CD8-positive, alpha-beta memory T cell (primary cell): ENCODE measurements at regions not wholly inside any gene's neighbourhood (a gene's known extent, or its start where the extent isn't known, plus 50 kb on each side); places are given as distances from the start of the nearest gene placed in this dataset.
A peak's percentile ranks its signal among the peaks of the same experiment; 100 is the strongest.

Experiments used
- CTCF ChIA-PET: fragments of 350-600 bp; sonication (Branson Sonifier 250); formaldehyde crosslinking; loops from one replicate; lab custom pipeline; 2021; ENCODE audit warnings: antibody characterized with exemption; lab: Charles Lee
- POLR2A ChIA-PET: fragments of 350-600 bp; sonication (Branson Sonifier 250); formaldehyde crosslinking; loops from one replicate; lab custom pipeline; 2021; ENCODE audit warnings: antibody characterized with exemption; lab: Charles Lee
- DNase-seq, 5 donors: peaks; one replicate each; pipeline versions ENCODE4 v3.0.0 to v3.0.0-alpha.2; 2020 to 2022; ENCODE audit warnings: mixed read lengths in 1 of 5
- H3K27ac ChIP-seq: one replicate; pipeline ENCODE4 v1.7.0; 2013; ENCODE audit warnings: low read depth, mild to moderate bottlenecking, low read length, moderate library complexity
- H3K27me3 ChIP-seq: 2 replicates; pipeline ENCODE4 v1.7.0; 2013; ENCODE audit warnings: low read length, mild to moderate bottlenecking; ENCODE audit not compliant: insufficient read depth, poor library complexity, severe bottlenecking
- H3K36me3 ChIP-seq: 2 replicates; pipeline ENCODE4 v1.7.0; 2013; ENCODE audit warnings: mild to moderate bottlenecking, low read length, moderate library complexity; ENCODE audit not compliant: insufficient read depth
- H3K4me1 ChIP-seq: 2 replicates; pipeline ENCODE4 v1.7.0; 2013; ENCODE audit warnings: mild to moderate bottlenecking, low read length, moderate library complexity; ENCODE audit not compliant: insufficient read depth
- H3K4me3 ChIP-seq: 2 replicates; pipeline ENCODE4 v1.7.0; 2013; ENCODE audit warnings: mild to moderate bottlenecking, low read length
- H3K9me3 ChIP-seq: 2 replicates; pipeline ENCODE4 v1.7.0; 2013; ENCODE audit warnings: mild to moderate bottlenecking, low read length
- H3K27ac Mint-ChIP-seq, 8 donors: one replicate each; pipeline ENCODE4 v1.8.0; 2020 to 2021; ENCODE audit warnings: mixed read lengths in 8 of 8, mild to moderate bottlenecking in 6 of 8, inconsistent platforms in 3 of 8, moderate library complexity in 3 of 8
- H3K27me3 Mint-ChIP-seq, 2 donors: one replicate each; pipeline ENCODE4 v1.8.0; 2020 to 2021; ENCODE audit warnings: mixed read lengths in 2 of 2, mild to moderate bottlenecking in 1 of 2, moderate library complexity in 1 of 2
- H3K36me3 Mint-ChIP-seq, 3 donors: one replicate each; pipeline ENCODE4 v1.8.0; 2020 to 2021; ENCODE audit warnings: mixed read lengths in 3 of 3, inconsistent platforms in 1 of 3, mild to moderate bottlenecking in 1 of 3
- H3K4me1 Mint-ChIP-seq, 3 donors: one replicate each; pipeline ENCODE4 v1.8.0; 2020 to 2021; ENCODE audit warnings: mixed read lengths in 3 of 3, inconsistent platforms in 1 of 3, mild to moderate bottlenecking in 1 of 3
- H3K4me3 Mint-ChIP-seq, 7 donors: one replicate each; pipeline ENCODE4 v1.8.0; 2020 to 2021; ENCODE audit warnings: mixed read lengths in 7 of 7, mild to moderate bottlenecking in 6 of 7, moderate library complexity in 4 of 7, inconsistent platforms in 2 of 7
- H3K9me3 Mint-ChIP-seq, 5 donors: one replicate each; pipeline ENCODE4 v1.8.0; 2020 to 2022; ENCODE audit warnings: mixed read lengths in 5 of 5, mild to moderate bottlenecking in 3 of 5, moderate library complexity in 2 of 5, inconsistent platforms in 1 of 5

DNA sequence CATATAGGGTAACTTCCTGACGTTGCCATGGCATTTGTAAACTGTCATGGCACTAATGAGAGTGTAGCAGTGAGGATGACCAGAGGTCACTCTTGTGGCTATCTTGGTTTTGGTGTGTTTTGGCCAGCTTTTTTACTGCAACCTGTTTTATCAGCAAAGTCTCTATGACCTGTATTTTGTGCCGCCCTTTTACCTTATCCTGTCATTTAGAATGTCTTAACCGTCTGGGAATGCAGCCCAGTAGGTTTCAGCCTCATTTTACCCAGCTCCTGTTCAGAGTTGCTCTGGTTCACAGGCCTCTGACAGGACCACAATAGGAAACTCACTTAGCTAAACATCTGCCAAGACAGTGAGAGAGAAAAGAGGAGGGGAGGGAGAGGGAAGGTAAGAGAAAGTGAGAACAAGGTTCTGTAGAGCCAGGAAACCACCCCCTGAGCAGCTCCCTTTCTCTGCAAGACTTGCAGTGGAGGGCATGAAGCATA, 64.8 kb upstream of the PLEKHG3 start:
- no peaks in the 10 kb centered on the region for H3K4me1 ChIP-seq
- ChIA-PET CTCF (no interaction called here), POLR2A (no interaction called here)

DNA sequence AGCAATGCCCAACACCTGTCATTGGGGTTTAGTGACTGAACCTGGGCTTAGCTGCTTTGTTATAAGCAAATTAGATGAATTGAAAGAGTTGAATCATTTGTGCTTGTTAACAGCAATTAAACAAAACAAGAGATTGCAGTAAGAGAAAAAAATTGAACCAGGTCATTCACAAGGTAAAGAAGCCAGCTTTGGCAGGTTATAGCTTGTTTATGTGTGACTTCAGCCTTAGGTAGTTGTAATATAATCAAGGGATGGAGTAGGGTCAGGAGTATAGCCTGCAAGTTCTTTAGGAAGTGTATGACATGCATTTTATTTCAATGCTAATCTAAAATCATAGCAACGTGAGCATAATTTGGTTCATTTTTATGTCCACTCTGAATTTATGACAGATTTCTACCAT, 63.4 kb upstream of the PLEKHG3 start:
- Mint-ChIP-seq H3K9me3 (peaks cover 0 to 6% (median 0%) of the 10 kb centered on the region in 5 donors), H3K4me1 (peaks cover 2 to 5% (median 4%) of the 10 kb centered on the region in 3 donors), H3K27me3 (peaks cover 13 to 35% of the 10 kb centered on the region in 2 donors), H3K4me3 (no peak overlapping the region), H3K36me3 (peaks cover 0 to 9% (median 0%) of the 10 kb centered on the region in 3 donors), H3K27ac (no peak overlapping the region)
- H3K27ac ChIP-seq: no peak overlapping the region
- ChIA-PET CTCF (interaction anchor here (2.0 kb wide), 1 partner anchor 11 kb away, joined by 6 read pairs; no protein-coding TSS in a partner anchor), POLR2A (interaction anchor here (0.5 kb wide), 1 partner anchor 234 kb away, joined by 3 read pairs; no protein-coding TSS in a partner anchor)
- H3K9me3 ChIP-seq: no peaks in the 10 kb centered on the region
- H3K36me3 ChIP-seq: no peaks in the 10 kb centered on the region
- no peaks in the 10 kb centered on the region for H3K4me1 ChIP-seq
- H3K4me3 ChIP-seq: no peak overlapping the region
- no peaks in the 10 kb centered on the region for H3K27me3 ChIP-seq
- DNase-seq: no peak

More for the DNA sequence above, 64.8 kb upstream of the PLEKHG3 start:
- Mint-ChIP-seq H3K4me1 (peaks cover 2 to 5% (median 4%) of the 10 kb centered on the region in 3 donors), H3K27me3 (peaks cover 12 to 34% of the 10 kb centered on the region in 2 donors), H3K9me3 (peaks cover 0 to 6% (median 0%) of the 10 kb centered on the region in 5 donors), H3K36me3 (peaks cover 0 to 9% (median 0%) of the 10 kb centered on the region in 3 donors), H3K4me3 (no peak overlapping the region), H3K27ac (peak overlapping the region in 1 of 8 donors; percentile 80)
- no peak overlapping the region for H3K4me3 ChIP-seq
- DNase-seq: no peak
- no peaks in the 10 kb centered on the region for H3K27me3 ChIP-seq
- H3K27ac ChIP-seq: no peak overlapping the region
- H3K9me3 ChIP-seq: no peaks in the 10 kb centered on the region
- H3K36me3 ChIP-seq: no peaks in the 10 kb centered on the region

DNA sequence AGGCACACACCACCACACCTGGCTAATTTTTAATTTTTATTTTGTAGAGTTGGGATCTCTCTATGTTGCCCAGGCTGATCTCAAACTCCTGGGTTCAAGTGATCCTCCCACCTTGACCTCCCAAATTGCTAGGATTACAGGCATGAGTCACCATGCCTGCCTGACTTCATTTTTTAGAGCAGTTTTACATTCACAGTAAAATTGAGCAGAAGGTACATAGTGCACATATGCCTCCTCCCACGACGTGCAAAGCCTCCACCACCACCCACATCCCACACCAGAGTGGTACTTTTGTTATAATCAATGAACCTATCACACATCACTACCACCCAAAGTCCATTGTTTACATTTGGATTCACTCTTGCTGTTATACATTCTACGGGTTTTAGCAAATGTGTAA, 62.5 kb upstream of the PLEKHG3 start:
- no peaks in the 10 kb centered on the region for H3K9me3 ChIP-seq
- DNase-seq: no peak
- no peaks in the 10 kb centered on the region for H3K27me3 ChIP-seq
- Mint-ChIP-seq H3K4me3 (no peak overlapping the region), H3K36me3 (peaks cover 0 to 9% (median 0%) of the 10 kb centered on the region in 3 donors), H3K9me3 (peaks cover 0 to 6% (median 0%) of the 10 kb centered on the region in 5 donors), H3K27ac (no peak overlapping the region), H3K27me3 (peaks cover 16 to 34% of the 10 kb centered on the region in 2 donors), H3K4me1 (peaks cover 1 to 3% (median 2%) of the 10 kb centered on the region in 3 donors)
- no peaks in the 10 kb centered on the region for H3K36me3 ChIP-seq
- no peak overlapping the region for H3K27ac ChIP-seq
- POLR2A ChIA-PET: no interaction called here
- no peaks in the 10 kb centered on the region for H3K4me1 ChIP-seq
- H3K4me3 ChIP-seq: no peak overlapping the region
- CTCF ChIA-PET: interaction anchor here (2.0 kb wide), 1 partner anchor 12 kb away, joined by 6 read pairs; no protein-coding TSS in a partner anchor

DNA sequence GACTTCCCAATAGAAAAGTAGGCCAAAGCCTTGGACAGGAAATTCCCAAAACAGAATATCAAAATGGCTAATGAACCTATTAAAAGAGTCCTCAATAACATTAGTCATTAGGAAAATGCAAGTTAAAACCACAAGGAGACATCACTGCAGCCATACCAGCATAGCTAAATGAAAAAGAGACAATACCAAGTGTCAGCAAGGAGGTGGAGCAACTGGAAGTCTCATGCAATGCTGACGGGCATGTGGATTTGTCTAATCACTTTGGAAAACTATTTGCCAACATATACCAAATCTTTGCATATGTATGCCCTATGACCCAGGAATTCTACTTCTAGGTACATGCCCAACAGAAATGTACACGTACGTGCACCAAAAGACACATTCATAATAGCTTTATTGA, 60.5 kb upstream of the PLEKHG3 start:
- H3K4me3 Mint-ChIP-seq: no peak overlapping the region

DNA sequence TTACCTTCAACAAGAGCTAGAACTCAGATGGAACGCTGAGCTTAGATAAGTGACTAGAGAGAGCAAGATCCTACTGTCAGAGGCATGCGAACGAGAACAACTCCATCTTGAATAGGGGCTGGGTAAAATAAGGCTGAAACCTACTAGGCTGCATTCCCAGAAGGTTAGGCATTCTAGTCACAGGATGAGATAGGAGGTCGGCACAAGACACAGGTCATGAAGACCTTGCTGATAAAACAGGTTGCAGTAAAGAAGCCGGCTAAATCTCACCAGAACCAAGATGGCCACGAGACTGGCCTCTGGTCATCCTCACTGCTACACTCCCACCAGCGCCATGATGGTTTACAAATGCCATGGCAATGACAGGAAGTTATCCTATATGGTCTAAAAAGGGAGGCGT, 59.6 kb upstream of the PLEKHG3 start:
- ChIA-PET CTCF (no interaction called here), POLR2A (no interaction called here)
- Mint-ChIP-seq H3K9me3 (peaks cover 0 to 6% (median 1%) of the 10 kb centered on the region in 5 donors), H3K4me1 (no peaks in the 10 kb centered on the region), H3K27me3 (peaks cover 22 to 40% of the 10 kb centered on the region in 2 donors), H3K36me3 (peaks cover 0 to 9% (median 0%) of the 10 kb centered on the region in 3 donors), H3K27ac (no peak overlapping the region), H3K4me3 (no peak overlapping the region)
- H3K9me3 ChIP-seq: no peaks in the 10 kb centered on the region
- no peak overlapping the region for H3K4me3 ChIP-seq
- H3K4me1 ChIP-seq: no peaks in the 10 kb centered on the region
- no peak overlapping the region for H3K27ac ChIP-seq
- no peaks in the 10 kb centered on the region for H3K36me3 ChIP-seq
- DNase-seq: no peak
- no peaks in the 10 kb centered on the region for H3K27me3 ChIP-seq

More for the DNA sequence above, 60.5 kb upstream of the PLEKHG3 start:
- H3K9me3 Mint-ChIP-seq: peaks cover 0 to 6% (median 0%) of the 10 kb centered on the region in 5 donors
- Histone ChIP-seq H3K4me1 (no peaks in the 10 kb centered on the region), H3K4me3 (no peak overlapping the region), H3K36me3 (no peaks in the 10 kb centered on the region), H3K27ac (no peak overlapping the region), H3K27me3 (no peaks in the 10 kb centered on the region), H3K9me3 (no peaks in the 10 kb centered on the region)
- CTCF ChIA-PET: no interaction called here
- no peak overlapping the region for H3K27ac Mint-ChIP-seq
- H3K27me3 Mint-ChIP-seq: peaks cover 20 to 35% of the 10 kb centered on the region in 2 donors
- no peak for DNase-seq
- H3K36me3 Mint-ChIP-seq: peaks cover 0 to 9% (median 0%) of the 10 kb centered on the region in 3 donors
- POLR2A ChIA-PET: no interaction called here
- no peaks in the 10 kb centered on the region for H3K4me1 Mint-ChIP-seq

DNA sequence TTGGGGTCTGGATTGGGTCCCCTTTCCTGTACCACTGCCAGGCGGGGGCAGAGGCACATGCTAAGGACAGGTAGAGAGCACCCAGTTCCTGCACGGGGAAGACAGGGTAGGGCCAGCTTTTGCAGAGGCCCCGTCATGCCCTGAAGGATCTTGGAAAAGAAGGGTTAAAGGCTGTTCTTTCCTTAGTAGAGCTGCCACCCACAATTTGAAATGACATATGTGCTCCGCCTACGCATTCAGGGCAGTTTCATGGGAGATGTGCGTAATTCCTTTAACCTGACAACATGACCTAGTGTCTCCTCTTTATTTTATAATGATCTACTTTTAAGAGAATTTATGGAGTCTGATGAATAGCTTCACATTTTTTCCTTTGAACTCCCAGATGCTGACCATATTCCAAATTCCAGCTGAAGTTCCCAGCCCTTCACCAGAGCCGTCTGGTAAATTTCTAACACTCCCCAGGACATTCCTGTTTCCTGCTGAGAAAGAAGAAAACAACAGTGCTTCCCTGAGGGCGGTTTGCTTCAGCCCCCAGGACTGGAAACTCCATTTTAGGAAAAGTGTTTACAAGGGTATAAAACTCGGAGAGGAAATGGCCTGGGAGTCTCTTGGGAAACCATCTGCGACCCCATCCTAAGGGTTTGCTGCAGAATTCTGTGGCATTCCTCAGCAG, 58.9 kb upstream of the PLEKHG3 start:
- H3K4me1 Mint-ChIP-seq: no peaks in the 10 kb centered on the region

DNA sequence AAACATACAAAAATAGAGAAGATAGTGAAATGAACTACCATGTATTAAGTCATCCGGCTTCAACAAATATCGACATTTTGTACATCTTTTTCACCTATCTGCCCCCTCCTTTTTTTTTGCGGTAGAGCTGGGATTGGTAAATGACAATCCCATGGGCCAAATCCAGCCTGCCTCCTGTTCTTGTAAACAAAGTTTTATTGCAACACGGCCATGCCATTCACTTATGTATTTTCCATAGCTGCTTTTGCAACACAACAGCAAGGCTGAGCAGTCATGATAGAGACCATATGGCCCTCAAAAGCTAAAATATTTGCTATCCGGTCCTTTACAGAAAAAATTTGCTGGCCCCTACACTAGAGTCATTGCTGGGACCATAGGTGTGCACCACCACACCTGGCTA, 58.1 kb upstream of the PLEKHG3 start:
- POLR2A ChIA-PET: no interaction called here
- H3K36me3 Mint-ChIP-seq: peaks cover 0 to 12% (median 0%) of the 10 kb centered on the region in 3 donors
- CTCF ChIA-PET: interaction anchor here (1.6 kb wide), 1 partner anchor 9 kb away, joined by 4 read pairs; no protein-coding TSS in a partner anchor
- no peaks in the 10 kb centered on the region for H3K4me1 ChIP-seq
- H3K4me3 Mint-ChIP-seq: peak overlapping the region in 1 of 7 donors; percentile 15
- no peaks in the 10 kb centered on the region for H3K4me1 Mint-ChIP-seq
- peaks cover 0 to 6% (median 1%) of the 10 kb centered on the region in 5 donors for H3K9me3 Mint-ChIP-seq
- DNase-seq: no peak
- peaks cover 23 to 40% of the 10 kb centered on the region in 2 donors for H3K27me3 Mint-ChIP-seq
- H3K9me3 ChIP-seq: no peaks in the 10 kb centered on the region
- no peak overlapping the region for H3K27ac ChIP-seq
- H3K4me3 ChIP-seq: no peak overlapping the region
- H3K27me3 ChIP-seq: no peaks in the 10 kb centered on the region
- no peaks in the 10 kb centered on the region for H3K36me3 ChIP-seq
- H3K27ac Mint-ChIP-seq: no peak overlapping the region

More for the DNA sequence above, 58.9 kb upstream of the PLEKHG3 start:
- H3K27ac Mint-ChIP-seq: no peak overlapping the region
- POLR2A ChIA-PET: no interaction called here
- no peak for DNase-seq
- CTCF ChIA-PET: interaction anchor here (1.6 kb wide), 1 partner anchor 8 kb away, joined by 4 read pairs; no protein-coding TSS in a partner anchor
- Histone ChIP-seq H3K27ac (no peak overlapping the region), H3K36me3 (no peaks in the 10 kb centered on the region), H3K27me3 (no peaks in the 10 kb centered on the region), H3K9me3 (no peaks in the 10 kb centered on the region), H3K4me1 (no peaks in the 10 kb centered on the region), H3K4me3 (no peak overlapping the region)
- H3K4me3 Mint-ChIP-seq: no peak overlapping the region
- H3K9me3 Mint-ChIP-seq: peaks cover 0 to 6% (median 1%) of the 10 kb centered on the region in 5 donors
- peaks cover 19 to 46% of the 10 kb centered on the region in 2 donors for H3K27me3 Mint-ChIP-seq
- peaks cover 0 to 9% (median 0%) of the 10 kb centered on the region in 3 donors for H3K36me3 Mint-ChIP-seq
